Hematopoietic multipotent progenitor cell treated with erythropoietin and hydrocortisone succinate and interleukin-3 and kit ligand, for 8 days (in vitro differentiated cells): ENCODE measurements at regions not wholly inside any gene's neighbourhood (a gene's known extent, or its start where the extent isn't known, plus 50 kb on each side); places are given as distances from the start of the nearest gene placed in this dataset.

ENCODE experiments used
- DNase-seq: peaks from one replicate; pipeline ENCODE4 v3.0.0-alpha.2; 2015

- DNase-seq = no peak
Measured at GRCh38 chr22:26848244-26848920, 191.0 kb downstream of the MIAT start.

GRCh38 chr22:26849575-26849974 lies 192.2 kb downstream of the MIAT start:
- DNase-seq = no peak

DNA sequence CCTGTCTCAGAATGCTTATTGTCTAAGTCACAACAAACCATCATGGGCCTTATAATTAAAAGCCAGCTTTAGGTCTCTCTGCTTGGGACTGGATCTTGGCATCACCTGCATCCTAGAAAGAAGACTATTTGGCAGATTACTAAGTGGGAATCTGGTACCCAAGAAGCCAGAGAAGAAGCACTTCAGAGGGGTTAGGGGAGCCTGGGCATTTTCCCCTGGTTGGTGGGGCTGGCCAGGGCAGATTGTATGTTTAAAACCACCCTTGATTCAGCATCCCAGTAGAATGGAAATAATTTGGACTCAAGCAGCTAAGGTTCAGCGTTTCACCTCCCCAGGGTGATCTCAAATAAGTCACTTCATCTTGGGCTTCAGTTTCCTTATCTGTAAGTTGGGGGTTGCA lies 193.7 kb downstream of the MIAT start:
- DNase-seq = no peak

- DNase-seq = peak; percentile 5
Measured at GRCh38 chr22:26852176-26852575, 194.8 kb downstream of the MIAT start.

DNA sequence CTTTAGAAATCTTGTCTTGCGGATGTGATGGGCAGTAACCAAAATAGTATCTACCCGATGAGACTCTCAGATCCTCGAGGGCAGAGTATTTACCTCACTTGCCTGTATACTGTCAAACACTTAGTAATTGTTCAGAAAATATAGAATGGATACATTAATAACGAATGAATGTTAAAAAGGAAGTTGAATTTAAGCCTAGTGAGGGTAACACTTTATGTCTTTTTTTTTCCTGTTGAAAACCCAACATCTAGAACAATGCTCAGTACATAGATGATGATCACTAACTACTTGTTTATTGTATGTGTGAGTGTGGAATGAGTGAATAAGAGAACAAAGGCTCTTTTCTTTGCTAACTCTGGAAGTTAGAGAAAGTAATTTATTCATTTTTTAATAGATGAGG lies 195.7 kb downstream of the MIAT start:
- DNase-seq = no peak

DNA sequence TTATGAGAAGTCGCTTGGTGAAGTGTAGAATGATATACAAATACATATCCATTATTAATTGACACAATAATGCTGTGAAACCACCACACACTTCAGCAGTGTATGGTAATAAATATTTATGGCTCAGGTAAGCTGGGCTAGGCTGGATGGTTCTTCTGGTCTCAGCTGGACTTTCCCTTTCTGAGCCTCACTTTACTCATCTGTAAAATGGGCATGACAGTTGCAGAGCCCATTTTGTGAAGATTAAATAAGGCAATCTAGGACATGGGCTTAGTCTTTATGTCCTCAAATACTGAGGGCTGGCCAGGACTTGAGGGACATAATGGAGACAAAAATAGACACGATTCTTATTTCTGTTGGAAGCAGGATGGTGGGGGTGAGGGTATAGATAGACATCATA lies 196.1 kb downstream of the MIAT start:
- DNase-seq = no peak

GRCh38 chr22:26857169-26857568 lies 199.8 kb downstream of the MIAT start:
- DNase-seq = no peak

- no peak for DNase-seq
Measured at GRCh38 chr22:26860301-26860700, 202.9 kb downstream of the MIAT start.

DNA sequence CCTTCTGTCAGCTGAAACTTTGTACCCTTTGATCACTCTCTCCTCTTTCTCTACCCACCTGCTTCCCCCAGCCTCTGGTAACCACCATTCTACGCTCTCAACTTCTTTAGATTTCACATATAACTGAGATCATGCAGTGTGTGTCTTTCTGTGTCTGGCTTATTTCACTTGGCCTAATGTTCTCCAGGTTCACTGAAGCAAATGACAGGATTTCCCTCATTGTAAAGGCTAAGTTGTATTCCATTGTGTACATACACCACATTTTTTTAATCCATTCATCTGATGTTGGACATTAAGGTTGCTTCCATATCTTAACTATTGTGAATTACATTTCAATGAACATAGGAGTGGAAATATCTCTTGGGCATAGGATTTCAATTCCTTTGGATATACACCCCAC lies 207.6 kb downstream of the MIAT start:
- no peak for DNase-seq

DNA sequence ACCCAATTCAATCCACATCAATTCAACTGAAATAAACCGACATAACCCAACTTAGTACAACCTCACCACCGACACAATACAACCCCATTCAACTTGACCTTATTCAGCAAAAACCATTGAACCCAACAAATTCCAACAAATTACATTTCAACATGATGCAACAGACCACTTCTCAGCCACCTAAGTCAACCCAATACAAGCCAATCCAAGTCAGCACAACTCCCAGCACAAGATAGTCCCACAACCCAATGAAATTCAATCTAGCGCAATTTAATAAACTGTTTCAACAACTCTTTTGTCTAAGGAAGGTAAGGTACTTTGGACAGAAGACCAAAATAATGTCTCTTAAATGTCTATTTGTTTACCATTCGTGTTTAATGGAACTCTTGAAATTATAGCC lies 226.0 kb downstream of the MIAT start:
- no peak for DNase-seq

- no peak for DNase-seq
Measured at GRCh38 chr22:26884921-26885320, 227.5 kb downstream of the MIAT start.

- DNase-seq = no peak
Measured at GRCh38 chr22:26885441-26886261, 228.3 kb downstream of the MIAT start.

GRCh38 chr22:26887456-26887855 lies 230.1 kb downstream of the MIAT start:
- DNase-seq = no peak

- DNase-seq = no peak
Measured at GRCh38 chr22:26887916-26888315, 230.5 kb downstream of the MIAT start.

- no peak for DNase-seq
Measured at GRCh38 chr22:26888887-26889286, 231.5 kb downstream of the MIAT start.

DNA sequence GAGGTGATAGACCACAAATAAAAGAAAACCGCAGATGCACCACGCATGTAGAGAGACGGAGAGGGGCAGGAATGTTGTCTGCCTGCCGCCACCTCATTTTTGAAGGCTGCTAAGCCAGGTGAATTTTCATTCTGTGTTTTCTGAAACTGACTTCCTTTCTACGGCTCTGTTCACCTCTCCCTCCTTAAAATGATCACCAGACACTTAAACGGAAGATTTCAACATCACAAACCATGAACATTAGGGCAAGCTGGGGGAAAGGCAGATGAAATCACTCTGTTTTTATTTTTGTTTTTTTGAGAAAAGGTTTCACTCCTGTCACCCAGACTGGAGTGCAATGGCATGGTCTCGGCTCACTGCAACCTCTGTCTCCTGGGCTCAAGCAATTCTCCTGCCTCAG lies 232.4 kb downstream of the MIAT start:
- DNase-seq = no peak

DNA sequence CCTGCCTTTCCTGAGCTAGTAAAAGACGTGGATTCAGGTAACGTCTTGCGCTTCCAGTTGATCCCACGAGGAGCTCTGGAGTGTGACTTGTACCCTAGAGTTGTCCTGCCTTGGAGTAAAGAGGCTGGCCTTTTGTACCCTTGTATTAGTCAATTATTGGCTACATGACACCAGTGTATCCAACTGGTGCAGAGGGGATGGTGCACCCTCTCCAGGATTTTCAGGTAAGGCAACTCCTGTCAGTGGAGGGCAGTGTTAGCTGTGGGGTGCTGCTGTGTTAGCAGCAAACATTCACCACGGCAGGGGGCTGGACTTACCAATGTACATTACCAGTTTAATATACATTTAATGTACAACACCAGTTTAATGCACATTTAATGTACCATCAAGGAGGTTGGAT lies 233.5 kb downstream of the MIAT start:
- DNase-seq = no peak

GRCh38 chr22:26891429-26891828 lies 234.0 kb downstream of the MIAT start:
- DNase-seq = no peak

- DNase-seq = no peak
Measured at GRCh38 chr22:26892166-26893041, 235.0 kb downstream of the MIAT start.

GRCh38 chr22:26893173-26894110 lies 236.1 kb downstream of the MIAT start:
- no peak for DNase-seq

GRCh38 chr22:26894362-26894761 lies 237.0 kb downstream of the MIAT start:
- no peak for DNase-seq

DNA sequence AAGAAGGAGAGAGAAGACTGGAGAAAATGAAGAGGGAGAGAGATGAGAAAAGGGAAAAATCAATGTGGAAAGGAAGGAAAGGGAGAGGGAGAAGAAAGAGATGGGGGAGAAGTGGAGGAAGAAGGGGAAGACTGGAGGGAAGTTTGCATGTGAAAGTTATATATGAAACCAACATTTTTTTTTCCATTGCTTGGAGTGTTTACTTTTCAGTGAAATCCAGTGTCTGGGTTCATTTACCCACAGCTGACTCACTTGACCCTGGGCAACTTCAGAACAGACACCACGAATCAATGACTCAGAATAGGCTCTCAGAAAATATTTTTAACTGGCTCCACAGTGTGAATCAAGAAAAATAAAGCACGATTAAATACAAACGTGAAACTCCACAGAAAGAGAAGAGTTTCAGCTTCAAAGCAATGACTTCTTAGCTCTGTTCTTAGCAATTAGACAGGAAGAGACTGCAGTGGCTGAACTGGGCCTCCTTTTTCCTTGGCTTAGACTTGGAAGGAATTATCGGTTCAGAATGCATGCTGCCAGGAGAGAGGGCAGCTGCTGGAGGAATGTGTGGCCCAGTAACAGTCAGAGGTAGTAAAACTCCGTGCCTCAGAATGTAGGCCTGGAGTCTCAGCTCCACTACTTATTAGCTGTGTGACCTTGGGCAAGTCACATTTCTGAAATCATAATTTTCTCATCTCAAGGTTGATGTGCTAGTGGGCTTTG lies 237.5 kb downstream of the MIAT start:
- DNase-seq = no peak
